ENCODE measurements at regions not wholly inside any gene's neighbourhood (a gene's known extent, or its start where the extent isn't known, plus 50 kb on each side); places are given as distances from the start of the nearest gene placed in this dataset.

GRCh38 chr17:77497578-77497934 lies 356.8 kb downstream of the SEC14L1 start:
- no peaks in the 10 kb centered on the region for H3K27me3 ChIP-seq
- H3K27ac ChIP-seq: no peak overlapping the region
- peaks cover 77% of the 10 kb centered on the region for H3K36me3 ChIP-seq
- H3K9me3 ChIP-seq: no peaks in the 10 kb centered on the region
- H3K4me3 ChIP-seq (ENCODE audit: low read depth in 1 of 2, low read length in 1 of 2): no peak overlapping the region
- peaks cover 17 to 22% of the 10 kb centered on the region in 2 experiments for H3K4me1 ChIP-seq (ENCODE audit: control insufficient read depth in 1 of 2, insufficient read depth in 1 of 2, low read depth in 1 of 2, low read length in 1 of 2)
- no peak for TF ChIP-seq CTCF (IDR thresholded peaks at IDR 0.05)

DNA sequence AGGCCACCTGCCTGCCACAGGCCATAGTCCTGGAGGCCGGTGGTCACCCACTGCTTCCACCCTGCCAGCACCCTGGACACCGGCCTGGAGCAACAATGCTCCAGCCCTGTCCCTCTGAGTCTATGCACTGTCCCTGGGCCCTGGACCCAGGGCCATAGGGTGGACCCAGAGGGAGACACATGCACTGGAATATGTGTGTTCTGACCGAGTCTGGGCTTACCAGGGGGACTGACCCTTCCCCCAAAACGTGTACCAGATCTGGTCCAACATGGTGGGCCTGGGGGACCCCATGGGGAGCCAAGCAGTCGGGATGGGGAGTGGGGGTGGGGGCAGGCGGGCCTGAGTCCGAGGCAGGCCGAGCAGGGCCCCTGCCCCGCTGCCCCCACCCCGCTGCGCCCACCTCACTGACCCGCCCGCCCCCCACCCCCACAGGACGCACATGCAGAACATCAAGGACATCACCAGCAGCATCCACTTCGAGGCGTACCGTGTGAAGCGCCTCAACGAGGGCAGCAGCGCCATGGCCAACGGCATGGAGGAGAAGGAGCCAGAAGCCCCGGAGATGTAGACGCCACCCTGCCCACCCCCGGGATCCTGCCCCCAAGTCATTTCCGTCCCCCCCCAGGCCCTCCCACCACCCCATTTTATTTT lies 357.4 kb downstream of the SEC14L1 start:
- no peaks in the 10 kb centered on the region for H3K9me3 ChIP-seq
- H3K4me1 ChIP-seq (ENCODE audit: control insufficient read depth in 1 of 2, insufficient read depth in 1 of 2, low read depth in 1 of 2, low read length in 1 of 2): peaks cover 17 to 20% of the 10 kb centered on the region in 2 experiments
- H3K4me3 ChIP-seq (ENCODE audit: low read depth in 1 of 2, low read length in 1 of 2): no peak overlapping the region
- no peak overlapping the region for H3K27ac ChIP-seq
- no peak for TF ChIP-seq CTCF (IDR thresholded peaks at IDR 0.05)
- peaks cover 71% of the 10 kb centered on the region for H3K36me3 ChIP-seq
- H3K27me3 ChIP-seq: no peaks in the 10 kb centered on the region

DNA sequence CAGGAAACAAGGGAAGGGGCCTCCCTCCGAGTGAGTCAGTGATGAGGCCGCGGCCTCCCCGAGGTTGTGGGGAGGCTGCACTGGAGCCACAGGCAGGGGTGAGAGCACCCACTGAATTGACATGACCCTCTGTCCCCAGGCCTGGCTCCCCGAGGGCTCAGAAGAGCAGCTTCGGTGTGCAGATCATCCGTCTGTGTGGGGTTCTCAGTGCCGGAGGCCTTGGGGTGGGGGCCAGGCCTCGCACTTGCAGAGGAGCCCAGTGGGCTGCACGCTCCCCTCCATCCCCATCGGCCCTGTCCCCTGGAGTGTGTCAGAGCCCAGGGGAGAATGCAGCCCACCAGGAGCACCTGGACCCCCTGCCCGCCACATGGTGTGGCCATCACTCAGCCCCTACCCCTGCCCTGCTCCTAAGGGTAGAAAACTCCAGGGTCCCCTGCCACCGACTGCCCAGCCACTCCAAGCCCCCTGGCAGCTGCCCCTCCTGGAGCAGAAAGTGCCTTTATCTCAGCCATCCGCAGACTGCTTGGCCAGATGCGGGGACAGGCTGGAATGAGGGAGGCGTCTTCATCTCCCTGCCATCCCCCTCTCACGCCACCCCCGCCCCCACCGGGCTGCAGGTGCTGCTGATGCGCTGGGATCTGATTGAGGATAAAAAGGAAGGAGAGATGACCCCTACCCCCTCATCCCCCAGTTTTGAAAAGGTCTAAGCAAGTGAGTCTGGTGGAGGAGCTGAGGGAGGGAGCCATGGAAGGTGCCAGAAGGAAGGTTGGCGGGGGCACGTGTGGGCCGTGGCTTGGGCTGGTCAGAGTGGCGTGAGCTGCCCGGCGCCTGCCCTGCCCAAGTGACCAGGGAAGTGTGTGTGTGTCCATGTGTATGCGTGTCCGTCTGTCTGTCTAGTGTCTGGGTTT lies 358.3 kb downstream of the SEC14L1 start:
- H3K4me1 ChIP-seq (ENCODE audit: control insufficient read depth in 1 of 2, insufficient read depth in 1 of 2, low read depth in 1 of 2, low read length in 1 of 2): peaks cover 9 to 14% of the 10 kb centered on the region in 2 experiments
- H3K9me3 ChIP-seq: no peaks in the 10 kb centered on the region
- no peak overlapping the region for H3K27ac ChIP-seq
- H3K4me3 ChIP-seq (ENCODE audit: low read depth in 1 of 2, low read length in 1 of 2): no peak overlapping the region
- peaks cover 65% of the 10 kb centered on the region for H3K36me3 ChIP-seq
- H3K27me3 ChIP-seq: no peaks in the 10 kb centered on the region
- no peak for TF ChIP-seq CTCF (IDR thresholded peaks at IDR 0.05)

GRCh38 chr17:77499699-77500435 lies 359.1 kb downstream of the SEC14L1 start:
- peaks cover under 1 to 7% of the 10 kb centered on the region in 2 experiments for H3K4me1 ChIP-seq (ENCODE audit: control insufficient read depth in 1 of 2, insufficient read depth in 1 of 2, low read depth in 1 of 2, low read length in 1 of 2)
- TF ChIP-seq CTCF (IDR thresholded peaks at IDR 0.05): no peak
- no peak overlapping the region for H3K27ac ChIP-seq
- H3K9me3 ChIP-seq: no peaks in the 10 kb centered on the region
- H3K36me3 ChIP-seq: peaks cover 57% of the 10 kb centered on the region
- no peak overlapping the region for H3K4me3 ChIP-seq (ENCODE audit: low read depth in 1 of 2, low read length in 1 of 2)
- H3K27me3 ChIP-seq: no peaks in the 10 kb centered on the region

- no peak overlapping the region for H3K4me3 ChIP-seq (ENCODE audit: low read depth in 1 of 2, low read length in 1 of 2)
- no peaks in the 10 kb centered on the region for H3K9me3 ChIP-seq
- H3K27ac ChIP-seq: no peak overlapping the region
- H3K36me3 ChIP-seq: peaks cover 51% of the 10 kb centered on the region
- no peaks in the 10 kb centered on the region for H3K27me3 ChIP-seq
- no peak for TF ChIP-seq CTCF (IDR thresholded peaks at IDR 0.05)
- H3K4me1 ChIP-seq (ENCODE audit: control insufficient read depth in 1 of 2, insufficient read depth in 1 of 2, low read depth in 1 of 2, low read length in 1 of 2): no peaks in the 10 kb centered on the region
Measured at GRCh38 chr17:77501101-77501566, 360.4 kb downstream of the SEC14L1 start.

Data from neutrophil (primary cell).